ENCODE measurements at regions not wholly inside any gene's neighbourhood (a gene's known extent, or its start where the extent isn't known, plus 50 kb on each side); places are given as distances from the start of the nearest gene placed in this dataset.
"Not testable (repeated sequence)": the region's sequence is repeated elsewhere in the genome, so short reads cannot be mapped to it uniquely, and the experiment has no call there.

DNA sequence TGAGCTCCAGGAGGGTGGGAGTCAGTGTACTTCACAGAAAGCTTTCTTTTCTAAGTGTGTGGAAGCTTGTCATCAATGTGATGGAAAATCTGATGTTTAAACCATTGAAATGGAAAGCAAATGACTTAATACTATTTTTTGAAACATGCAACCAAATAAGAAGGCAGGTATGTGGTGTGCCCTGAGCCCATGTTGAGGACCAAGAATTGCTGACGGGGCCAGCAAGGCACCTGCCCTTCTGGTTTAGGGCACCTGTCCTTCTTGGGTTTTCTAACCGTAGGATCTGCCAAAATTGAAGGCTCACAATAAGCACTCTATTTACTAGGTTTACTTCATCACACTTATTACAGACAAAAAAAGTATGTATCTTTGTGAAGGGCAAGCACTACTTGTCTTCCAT, 537.7 kb downstream of the SOCS6 start:
- DNase-seq (ENCODE audit: low read depth in 2 of 2): no peak

DNA sequence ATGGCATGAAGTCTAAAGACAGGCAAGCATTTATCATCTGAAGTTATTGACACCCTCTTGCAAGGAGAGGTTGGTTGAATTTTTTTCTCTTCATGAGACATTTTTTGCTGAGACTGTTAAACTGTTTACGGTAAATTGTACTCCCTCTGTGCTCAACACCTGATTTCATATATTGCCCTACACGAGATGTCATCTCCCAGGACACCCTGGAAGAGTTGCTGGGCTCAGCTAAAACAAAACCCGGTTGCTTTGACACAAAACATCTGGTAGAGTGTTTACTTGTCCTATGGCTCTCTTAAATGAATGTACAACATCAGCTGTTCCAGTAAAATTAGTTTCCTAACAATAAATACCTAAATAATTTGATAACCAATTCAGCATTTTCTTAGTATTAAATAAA, 533.8 kb downstream of the SOCS6 start:
- DNase-seq (ENCODE audit: low read depth in 2 of 2): no peak

DNA sequence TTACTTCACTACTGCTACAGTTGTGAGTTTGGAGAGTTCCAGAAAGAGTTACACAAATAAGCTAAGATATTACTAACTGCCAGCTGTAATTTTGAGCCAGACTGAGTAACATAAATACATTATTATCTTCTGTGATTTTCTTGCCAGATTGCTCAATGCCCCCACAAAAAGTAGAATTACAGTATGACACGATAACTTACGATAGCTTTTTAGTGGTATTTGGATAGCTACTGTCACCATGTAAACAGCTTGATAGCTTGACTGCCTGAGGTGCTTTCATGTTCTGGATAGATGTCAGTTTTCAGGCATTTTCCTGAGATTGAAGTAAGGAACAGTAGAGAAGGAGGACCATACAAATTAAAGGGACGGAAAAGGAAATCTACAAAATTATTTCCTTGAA, 533.3 kb downstream of the SOCS6 start:
- no peak for DNase-seq (ENCODE audit: low read depth in 2 of 2)

DNA sequence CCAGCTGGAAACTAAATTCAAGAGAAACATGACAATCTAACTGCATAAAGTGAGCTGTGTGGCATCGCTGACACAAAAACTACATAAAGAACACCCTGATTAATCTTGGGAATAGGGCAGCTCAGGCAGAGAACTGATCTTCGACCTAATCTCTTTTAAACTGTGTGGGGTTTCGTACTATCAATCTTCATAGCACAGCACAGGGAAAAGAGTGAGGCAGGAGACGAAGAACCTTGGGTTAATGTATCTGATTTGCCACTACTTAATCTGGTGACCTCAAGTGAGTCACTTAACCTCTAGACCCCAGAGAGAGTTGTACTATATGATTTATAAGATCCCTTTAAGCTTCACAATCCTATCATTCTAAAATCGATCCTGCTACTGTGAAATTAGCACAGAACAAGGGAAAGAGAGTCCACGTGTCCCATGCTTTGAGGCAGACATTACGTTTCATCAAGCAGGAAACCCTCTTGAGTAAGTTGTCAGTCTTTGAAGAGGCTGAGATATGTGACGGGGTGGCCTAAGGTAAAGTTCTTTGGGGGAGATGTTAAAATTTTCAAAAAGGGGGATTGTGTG, 519.7 kb downstream of the SOCS6 start:
- DNase-seq (ENCODE audit: low read depth in 2 of 2): no peak

DNA sequence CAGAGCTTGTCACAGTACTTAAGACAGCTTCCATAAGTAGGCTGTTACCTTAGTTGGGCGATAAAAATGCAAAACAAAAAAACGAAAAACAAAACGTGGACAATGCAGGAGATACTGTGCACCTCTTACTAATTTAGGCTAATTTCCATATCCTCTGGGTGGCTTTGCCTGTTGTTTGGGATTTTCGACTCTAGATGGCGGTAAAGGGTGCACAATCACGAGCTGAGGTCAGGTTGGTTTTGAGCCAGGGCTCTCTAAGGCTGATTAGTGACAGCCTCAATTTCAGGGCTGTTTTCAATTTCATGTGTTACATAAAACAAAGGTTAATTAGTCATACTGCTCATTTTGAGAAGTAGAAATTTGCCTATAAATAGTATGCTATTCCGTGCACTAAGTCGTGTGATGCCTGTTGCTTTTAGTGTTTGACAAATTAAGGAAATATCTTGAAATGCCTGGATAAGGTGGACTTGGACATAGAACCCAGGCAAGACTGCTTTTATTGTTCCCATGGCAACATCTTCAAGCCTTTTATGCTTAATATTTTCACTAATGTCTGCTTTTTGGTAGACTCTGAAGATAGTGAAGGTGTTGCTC, 493.1 kb downstream of the SOCS6 start:
- peak in 1 of 2 donors; percentile 23 for DNase-seq (ENCODE audit: low read depth in 2 of 2)

DNA sequence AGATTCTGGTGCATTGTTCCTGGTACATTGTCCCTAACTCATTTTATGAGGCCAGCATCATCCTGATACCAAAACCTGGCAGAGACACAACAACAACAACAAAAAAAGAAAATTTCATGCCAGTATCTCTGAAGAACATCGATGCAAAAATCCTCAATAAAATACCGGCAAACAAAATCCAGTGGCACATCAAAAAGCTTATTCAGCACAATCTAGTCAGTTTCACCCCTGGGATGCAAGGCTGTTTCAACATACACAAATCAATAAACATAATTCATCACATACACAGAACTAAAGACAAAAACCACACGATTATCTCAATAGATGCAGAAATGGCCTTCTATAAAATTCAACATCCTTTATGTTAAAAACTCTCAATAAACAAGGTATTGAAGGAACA, 477.4 kb downstream of the SOCS6 start:
- not testable (repeated sequence) for DNase-seq (ENCODE audit: low read depth in 2 of 2)

DNA sequence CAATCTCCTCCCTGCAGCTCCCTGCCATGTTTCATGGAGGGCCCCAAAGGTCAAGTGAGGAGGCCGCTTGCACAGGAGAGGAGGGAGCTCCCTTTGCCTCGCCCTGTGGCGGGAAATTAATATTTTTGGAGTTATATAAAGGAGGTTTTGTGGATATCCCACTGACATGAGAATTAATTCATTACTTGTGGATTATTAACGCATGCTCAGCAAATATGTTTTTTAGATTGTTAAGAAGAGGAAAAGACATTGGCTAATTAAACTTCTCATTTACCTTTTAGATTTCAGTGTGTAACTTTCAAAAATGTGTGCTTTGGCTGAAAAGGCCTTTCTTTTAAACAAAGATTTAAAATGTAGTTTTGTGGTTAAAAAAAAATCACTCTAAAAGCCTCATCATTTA, 474.0 kb downstream of the SOCS6 start:
- no peak for DNase-seq (ENCODE audit: low read depth in 2 of 2)

DNA sequence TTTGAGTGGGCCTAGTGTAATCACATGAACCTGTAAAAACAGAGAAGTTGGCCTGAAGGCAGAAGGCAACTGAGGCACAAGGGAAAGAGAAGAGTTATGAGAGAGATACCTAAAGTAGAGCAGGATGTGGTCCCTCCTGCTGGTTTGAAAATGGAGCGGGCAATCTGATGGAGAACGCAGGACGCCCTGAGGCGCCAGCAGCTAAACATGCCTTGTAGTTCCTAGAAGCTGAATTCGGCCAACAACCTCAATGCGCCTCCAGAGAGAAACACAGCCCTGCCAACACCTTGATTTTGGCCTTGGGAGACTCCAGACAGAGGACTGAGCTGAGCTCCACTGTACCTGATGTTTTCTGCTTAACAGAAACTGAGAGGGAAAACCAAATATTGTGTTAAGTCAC, 469.9 kb downstream of the SOCS6 start:
- no peak for DNase-seq (ENCODE audit: low read depth in 2 of 2)

DNA sequence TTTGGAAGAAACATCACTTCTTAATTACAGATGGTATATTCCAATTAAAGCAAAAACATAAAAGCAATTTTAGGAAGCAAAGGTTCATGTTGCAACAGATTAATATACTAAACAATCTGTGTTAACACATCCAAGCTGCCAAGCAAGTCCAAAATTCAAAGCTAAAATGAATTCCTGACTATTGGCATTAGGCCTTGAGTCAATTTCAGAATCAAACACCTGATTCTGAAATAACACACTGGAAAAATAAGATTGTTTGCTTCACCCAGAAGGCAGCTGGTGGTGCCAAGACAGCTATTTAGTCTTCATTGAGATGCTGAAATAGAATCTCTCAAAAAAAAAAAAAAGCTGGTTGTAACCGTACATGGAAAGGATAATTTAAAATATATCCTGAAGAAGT, 465.6 kb downstream of the SOCS6 start:
- DNase-seq (ENCODE audit: low read depth in 2 of 2): no peak

DNA sequence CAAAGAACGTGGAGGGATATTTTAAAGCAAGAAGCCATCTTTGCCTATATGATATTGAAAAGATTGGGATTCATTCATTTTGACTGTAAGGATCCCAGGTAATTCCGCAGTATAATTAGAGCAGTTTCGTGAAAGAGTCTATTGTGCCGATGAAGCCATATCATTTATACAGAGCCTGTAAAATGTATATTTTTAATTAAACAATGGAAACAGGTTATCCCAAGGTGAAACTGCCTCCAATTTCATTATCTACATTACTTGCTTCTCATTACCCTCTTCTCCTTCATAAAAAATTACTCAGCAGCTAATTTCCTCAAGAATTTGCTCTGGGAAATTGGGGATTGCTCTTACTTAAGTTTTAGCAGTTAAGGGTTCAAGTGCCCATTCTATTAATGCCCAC, 444.1 kb downstream of the SOCS6 start:
- no peak for DNase-seq (ENCODE audit: low read depth in 2 of 2)

DNA sequence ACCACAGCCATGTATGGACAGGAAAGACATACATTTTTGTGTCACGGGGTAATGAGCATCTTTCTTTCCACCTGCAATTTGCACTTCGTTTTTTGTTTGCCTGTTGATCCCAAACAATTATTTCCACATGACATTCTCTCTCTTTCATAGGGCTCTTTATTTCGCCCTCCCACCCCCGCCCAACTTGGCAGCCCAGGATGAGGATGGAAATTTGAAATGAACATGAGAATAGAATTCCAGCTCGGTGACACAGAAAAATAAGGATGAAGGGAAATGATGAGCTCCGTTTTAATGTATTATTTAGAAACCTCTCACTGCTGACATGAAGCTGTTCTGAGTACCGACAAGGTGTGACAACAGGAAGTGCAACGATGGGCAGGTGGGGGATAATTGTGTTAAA, 443.3 kb downstream of the SOCS6 start:
- no peak for DNase-seq (ENCODE audit: low read depth in 2 of 2)

DNA sequence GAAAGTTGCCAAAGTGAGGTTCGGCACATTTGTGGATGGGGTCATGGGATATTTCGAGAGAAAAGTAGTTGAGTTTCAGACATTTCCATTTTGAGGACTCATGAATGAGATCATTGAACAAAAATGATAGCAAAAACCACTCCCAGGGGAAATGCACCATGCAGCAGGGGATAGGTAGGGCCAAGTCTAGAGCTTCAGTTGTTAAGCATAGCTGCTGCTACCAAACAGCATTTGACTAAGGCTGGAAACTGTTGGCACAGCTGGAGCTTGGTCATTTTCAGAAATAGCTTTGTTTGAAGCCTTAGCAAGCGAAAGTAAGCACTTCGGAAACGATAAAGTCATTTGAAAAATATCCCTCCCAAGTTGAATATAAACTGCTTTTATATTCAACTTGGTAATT, 431.8 kb downstream of the SOCS6 start:
- no peak for DNase-seq (ENCODE audit: low read depth in 2 of 2)

DNA sequence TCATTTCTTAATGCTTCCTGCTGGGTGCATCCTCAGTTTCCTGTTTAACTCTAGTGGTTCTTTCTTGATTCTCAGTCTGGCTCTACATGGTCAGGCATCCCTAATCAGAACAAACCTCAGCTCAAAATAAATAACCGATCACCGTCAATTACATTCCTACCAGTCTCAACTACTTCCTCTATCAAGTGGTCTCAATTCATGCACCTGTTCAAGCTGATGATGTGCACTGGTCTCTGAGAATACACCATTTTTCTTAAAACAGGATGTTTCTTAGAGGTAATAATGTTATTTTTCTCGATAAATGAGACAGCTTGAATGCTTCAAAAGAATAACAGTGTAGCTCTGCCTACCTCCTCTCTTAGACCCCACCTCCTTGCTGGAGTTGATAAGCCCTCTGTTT, 420.9 kb downstream of the SOCS6 start:
- no peak for DNase-seq (ENCODE audit: low read depth in 2 of 2)

DNA sequence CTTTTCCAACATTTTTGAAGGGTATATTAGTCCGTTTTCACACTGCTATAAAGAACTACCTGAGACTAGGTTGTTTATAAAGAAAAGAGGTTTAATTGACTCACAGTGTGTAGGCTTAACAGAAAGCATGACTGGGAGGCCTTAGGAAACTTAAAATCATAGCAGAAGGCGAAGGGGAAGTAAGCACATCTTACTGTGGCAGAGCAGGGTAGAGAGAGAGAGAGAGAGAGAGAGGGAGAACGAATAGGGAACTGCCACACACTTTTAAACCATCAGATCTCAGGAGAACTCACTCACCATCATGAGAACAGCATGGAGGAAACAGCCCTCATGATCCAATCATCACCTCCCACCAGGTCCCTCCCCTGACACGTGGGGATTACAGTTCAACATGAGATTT, 420.3 kb downstream of the SOCS6 start:
- no peak for DNase-seq (ENCODE audit: low read depth in 2 of 2)

DNA sequence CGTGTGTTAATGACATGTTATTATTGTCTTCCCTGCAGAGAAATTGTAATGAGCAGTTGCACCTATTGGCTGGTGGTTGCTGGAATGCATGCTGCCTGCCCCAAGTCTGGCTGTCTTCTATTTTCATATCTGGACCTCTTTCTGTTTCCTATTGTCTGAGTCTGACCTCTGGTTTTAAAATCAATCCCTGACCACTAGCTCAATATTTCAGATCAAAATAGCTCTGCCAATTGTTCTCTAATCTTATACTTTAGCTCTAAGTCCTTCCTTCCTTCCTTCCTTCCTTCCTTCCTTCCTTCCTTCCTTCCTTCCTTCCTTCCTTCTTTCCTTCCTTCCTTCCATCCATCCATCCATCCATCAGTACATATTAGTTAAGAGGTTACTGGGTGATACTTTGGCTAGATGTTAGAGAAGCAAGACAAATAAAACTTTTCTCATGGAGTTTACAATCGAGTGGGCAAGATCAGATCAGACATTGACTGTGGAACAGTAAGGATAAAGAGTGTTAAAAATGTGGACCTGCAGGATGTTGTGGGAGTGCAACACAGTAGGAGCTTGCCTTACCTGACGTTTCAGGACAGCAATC, 417.1 kb downstream of the SOCS6 start:
- no peak for DNase-seq (ENCODE audit: low read depth in 2 of 2)

DNA sequence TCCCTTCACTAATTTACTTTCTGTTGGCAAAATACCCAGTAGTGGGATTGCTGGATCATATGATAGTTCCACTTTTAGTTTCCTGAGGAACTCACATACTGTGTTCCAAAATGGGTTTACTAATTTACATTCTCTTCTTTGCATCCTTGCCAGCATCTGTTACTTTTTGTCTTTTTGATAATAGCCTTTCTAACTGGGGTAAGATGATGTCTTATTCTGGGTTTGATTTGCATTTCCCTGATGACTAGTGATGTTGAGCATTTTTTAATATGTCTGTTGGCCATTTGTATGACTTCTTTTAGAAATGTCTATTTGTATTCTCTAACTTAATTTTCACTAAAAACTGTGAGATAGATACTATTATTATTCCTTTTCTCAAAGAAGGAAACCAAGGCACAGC, 411.7 kb downstream of the SOCS6 start:
- DNase-seq (ENCODE audit: low read depth in 2 of 2): no peak

DNA sequence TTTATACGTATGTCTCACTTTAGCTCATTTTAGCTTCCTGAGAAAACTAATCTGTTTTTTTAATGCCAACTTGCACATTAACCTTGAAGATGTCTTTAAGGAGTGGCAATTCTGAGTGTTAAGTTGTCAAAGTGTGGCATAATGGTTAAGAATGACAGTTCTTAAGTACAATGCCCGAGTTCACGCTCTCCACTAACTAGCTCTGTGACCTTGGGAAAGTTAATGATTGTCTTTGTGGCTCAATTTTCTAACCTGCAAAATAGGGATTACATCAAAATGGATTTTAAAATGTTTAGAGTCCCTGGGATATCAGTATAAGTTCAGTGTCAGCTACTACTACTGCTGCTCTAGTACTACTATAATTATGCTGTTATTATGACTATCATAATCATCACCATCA, 409.7 kb downstream of the SOCS6 start:
- DNase-seq (ENCODE audit: low read depth in 2 of 2): no peak

DNA sequence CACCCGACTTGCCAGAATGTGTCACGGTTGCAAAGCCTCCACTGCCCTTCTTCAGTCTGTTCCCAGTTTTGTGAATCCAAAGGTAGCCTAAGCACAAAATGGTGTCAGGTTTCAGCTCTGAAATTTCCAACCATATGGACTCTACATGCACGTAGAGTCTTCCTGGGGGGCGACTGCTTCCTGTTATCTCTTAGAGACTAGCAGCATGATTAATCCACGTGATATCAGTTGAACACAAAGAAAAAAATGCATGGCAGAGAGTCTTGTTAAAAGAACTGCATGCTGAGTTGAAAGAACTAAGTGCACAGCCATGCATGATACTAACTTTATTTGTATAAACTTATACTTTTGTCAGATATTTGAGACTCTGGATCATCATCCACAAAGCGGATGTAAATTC, 404.4 kb downstream of the SOCS6 start:
- no peak for DNase-seq (ENCODE audit: low read depth in 2 of 2)

DNA sequence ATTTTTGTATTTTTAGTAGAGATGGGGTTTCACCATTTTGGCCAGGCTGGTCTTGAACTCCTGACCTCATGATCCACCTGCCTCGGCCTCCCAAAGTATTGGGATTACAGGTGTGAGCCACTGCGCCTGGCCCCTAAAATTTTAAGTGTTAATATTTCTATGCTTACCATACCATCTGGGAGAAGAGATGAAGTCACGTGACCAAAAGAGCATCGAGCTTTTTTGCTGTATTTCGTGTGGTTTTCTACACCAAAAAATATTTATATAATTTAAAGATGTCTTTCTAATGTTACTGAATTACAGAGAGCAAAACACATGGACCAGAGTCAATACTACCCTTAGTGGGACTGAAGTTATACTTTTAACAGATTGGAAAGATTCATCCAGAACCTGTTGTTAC, 400.9 kb downstream of the SOCS6 start:
- DNase-seq (ENCODE audit: low read depth in 2 of 2): not testable (repeated sequence)

DNA sequence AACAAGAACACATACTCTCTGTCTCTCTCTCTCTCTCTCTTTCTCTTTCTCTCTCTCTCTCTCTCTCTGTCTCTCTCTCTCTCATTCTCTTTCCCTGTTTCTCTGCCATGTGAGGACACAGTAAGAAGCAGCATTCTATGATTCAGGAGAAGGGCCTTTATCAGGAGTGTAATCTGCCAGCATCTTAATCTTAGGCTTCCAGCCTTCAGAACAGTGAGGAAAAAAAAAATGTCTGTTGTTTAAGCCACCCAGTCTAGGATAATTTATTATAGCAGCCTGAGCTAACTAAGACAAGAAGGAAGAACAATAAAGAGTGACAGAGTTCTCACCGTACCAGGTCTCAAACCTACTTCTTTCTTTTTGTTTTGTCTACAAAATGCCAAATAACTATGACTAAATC, 399.4 kb downstream of the SOCS6 start:
- no peak for DNase-seq (ENCODE audit: low read depth in 2 of 2)

DNA sequence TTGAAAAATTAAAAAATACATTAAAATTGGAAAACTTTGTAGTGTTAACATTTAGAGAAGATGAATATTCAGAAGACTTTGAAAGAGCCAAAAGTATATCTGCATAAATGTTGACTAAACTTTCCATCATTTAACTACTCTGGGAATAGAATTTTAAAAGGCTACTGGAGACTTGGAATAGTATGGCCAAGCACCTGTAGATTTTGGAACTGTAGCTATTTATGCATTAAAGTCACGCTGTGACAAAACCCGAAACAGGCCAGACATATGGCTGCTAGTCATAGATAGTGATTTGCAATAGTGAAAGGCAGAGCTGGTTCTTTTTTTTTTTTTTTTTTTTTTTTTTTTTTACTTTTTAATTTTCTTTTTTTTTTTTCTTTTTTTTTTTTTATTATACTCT, 396.0 kb downstream of the SOCS6 start:
- DNase-seq (ENCODE audit: low read depth in 2 of 2): no peak

DNA sequence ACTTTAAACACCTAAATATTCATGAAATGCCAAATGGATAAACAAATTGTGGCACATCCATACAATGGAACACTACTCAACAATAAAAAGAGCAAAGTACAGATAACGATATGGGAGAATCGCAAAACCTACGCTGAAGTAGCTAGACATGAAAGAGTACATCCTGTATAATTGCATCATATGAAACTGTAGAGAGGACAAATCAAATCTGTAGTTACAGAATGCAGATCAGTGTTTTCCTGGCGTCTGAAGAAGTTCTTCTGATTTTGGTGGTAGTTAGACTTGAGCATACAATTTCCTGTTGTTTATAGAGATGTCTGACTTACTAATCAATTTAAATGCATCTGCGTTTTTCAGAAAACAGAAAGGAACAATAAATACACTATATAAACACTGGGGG, 394.4 kb downstream of the SOCS6 start:
- DNase-seq (ENCODE audit: low read depth in 2 of 2): no peak

DNA sequence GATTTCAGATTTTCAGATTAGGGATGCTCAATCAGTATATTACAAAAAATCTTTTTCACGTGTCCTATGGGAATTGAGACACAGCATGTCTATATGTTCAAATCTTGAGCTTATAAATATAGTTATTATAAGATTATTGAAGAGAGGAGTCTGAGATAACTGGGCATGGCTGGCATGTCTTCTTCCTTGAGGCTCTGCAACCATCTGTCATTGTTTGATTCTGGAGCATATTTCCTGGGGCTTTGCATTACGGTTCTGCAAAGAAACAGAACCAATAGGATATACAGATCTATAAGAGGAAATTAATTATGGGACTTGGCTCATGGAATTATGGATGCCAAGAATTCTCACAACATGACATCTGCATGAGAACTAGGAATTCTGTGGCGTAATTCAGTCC, 386.1 kb downstream of the SOCS6 start:
- no peak for DNase-seq (ENCODE audit: low read depth in 2 of 2)

DNA sequence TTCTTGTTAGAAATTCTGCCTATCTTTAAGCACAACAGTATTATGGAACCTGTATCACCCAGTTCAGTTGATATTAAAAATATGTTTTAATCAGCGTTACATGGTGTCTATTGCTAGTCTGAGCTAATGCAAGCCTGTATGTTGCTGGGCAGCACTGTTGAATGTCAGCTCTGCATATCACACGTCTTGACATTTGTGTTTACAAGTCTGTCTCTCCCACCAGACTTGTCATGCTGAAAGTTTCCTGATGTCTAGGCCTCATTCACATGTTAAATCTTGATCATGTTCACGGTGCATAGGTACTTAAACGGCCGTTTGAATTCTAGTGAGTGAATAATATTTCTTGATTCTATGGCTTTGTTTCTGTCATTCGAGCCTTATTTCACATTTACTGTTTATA, 385.0 kb downstream of the SOCS6 start:
- DNase-seq (ENCODE audit: low read depth in 2 of 2): no peak

Measured in stimulated activated CD8-positive, alpha-beta memory T cell treated with anti-CD3 and anti-CD28 coated beads, Interleukin-15, amount 100 ng/mL, for 4 hours (primary cell).